SU-DHL-6 (cell line): ENCODE measurements at regions not wholly inside any gene's neighbourhood (a gene's known extent, or its start where the extent isn't known, plus 50 kb on each side); places are given as distances from the start of the nearest gene placed in this dataset.

Experiments used
- CTCF ChIP-seq: fragments of 200-600 bp; sonication (generic); IDR thresholded peaks from one replicate; pipeline ENCODE4 v1.5.1; 2017; ENCODE audit warnings: antibody characterized with exemption, mild to moderate bottlenecking, low read length, moderate library complexity; ENCODE audit not compliant: insufficient read depth, poor library complexity, severe bottlenecking
- EZH2phosphoT487 ChIP-seq: fragments of 200-600 bp; sonication (generic), shearing (Covaris generic); conservative IDR thresholded peaks from 2 replicates; pipeline ENCODE4 v1.6.1; 2018; ENCODE audit warnings: mild to moderate bottlenecking, antibody characterized with exemption, low read length, moderate library complexity, mixed read lengths

GRCh38 chr2:147293991-147294824 lies 550.6 kb upstream of the ACVR2A start:
- no peak for TF ChIP-seq CTCF
- TF ChIP-seq EZH2phosphoT487: no peak
